Hepatocyte (in vitro differentiated cells): ENCODE measurements at regions not wholly inside any gene's neighbourhood (a gene's known extent, or its start where the extent isn't known, plus 50 kb on each side); places are given as distances from the start of the nearest gene placed in this dataset.

Experiments
- EZH2phosphoT487 ChIP-seq: fragments of 200-600 bp; sonication (generic); IDR thresholded peaks from one replicate; pipeline ENCODE4 v1.6.1; 2018; ENCODE audit warnings: antibody characterized with exemption, mild to moderate bottlenecking, low read depth, moderate library complexity; ENCODE audit not compliant: unreplicated experiment, severe bottlenecking
- TF ChIP-seq, protein P1 (sequence below): fragments of 200-600 bp; sonication (generic); IDR thresholded peaks from 2 replicates; pipeline ENCODE4 v1.5.1; 2016; ENCODE audit warnings: antibody characterized with exemption, mild to moderate bottlenecking; ENCODE audit not compliant: poor library complexity

DNA sequence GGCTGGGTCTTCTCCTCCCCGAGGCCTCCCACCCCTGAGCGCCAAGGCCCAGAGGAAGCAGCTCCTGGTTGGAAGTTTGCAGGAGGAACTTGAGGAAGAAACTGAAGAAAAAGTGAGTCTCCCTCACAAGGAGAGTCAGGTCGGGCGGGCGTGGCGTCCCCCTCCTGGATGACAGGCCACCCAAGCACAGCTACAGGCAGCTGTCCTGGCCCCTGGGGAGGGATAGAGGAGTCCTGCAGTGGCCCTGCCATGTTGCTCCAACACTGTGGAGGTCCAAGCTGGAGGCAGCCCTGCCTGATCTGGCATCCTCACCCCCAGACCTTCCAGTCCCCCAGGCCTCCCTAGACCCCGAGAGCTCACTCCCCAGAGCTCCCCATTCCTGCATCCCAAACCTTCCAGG is 1150.1 kb downstream of the BRD1 start:
- TF ChIP-seq, protein P1, sequence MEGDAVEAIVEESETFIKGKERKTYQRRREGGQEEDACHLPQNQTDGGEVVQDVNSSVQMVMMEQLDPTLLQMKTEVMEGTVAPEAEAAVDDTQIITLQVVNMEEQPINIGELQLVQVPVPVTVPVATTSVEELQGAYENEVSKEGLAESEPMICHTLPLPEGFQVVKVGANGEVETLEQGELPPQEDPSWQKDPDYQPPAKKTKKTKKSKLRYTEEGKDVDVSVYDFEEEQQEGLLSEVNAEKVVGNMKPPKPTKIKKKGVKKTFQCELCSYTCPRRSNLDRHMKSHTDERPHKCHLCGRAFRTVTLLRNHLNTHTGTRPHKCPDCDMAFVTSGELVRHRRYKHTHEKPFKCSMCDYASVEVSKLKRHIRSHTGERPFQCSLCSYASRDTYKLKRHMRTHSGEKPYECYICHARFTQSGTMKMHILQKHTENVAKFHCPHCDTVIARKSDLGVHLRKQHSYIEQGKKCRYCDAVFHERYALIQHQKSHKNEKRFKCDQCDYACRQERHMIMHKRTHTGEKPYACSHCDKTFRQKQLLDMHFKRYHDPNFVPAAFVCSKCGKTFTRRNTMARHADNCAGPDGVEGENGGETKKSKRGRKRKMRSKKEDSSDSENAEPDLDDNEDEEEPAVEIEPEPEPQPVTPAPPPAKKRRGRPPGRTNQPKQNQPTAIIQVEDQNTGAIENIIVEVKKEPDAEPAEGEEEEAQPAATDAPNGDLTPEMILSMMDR: no peak
- TF ChIP-seq EZH2phosphoT487: no peak
